ENCODE measurements at regions not wholly inside any gene's neighbourhood (a gene's known extent, or its start where the extent isn't known, plus 50 kb on each side); places are given as distances from the start of the nearest gene placed in this dataset.

GRCh38 chr13:65063753-65064152 lies 2166.4 kb downstream of the PCDH9 start:
- H3K4me1 ChIP-seq (ENCODE audit: insufficient read depth, low read length): no peaks in the 10 kb centered on the region
- ATAC-seq (no peak), FAIRE-seq (no peak), DNase-seq (ENCODE audit: low spot score) (no peak)
- ChIA-PET POLR2A (no interaction called here), CTCF (ENCODE audit: low intra/inter-chr PET ratio, low total read pairs) (no interaction called here)
- no peaks in the 10 kb centered on the region for H3K79me2 ChIP-seq (ENCODE audit: insufficient read depth, low read length)
- H4K20me1 ChIP-seq (ENCODE audit: insufficient read depth, low read length): no peaks in the 10 kb centered on the region
- WGBS (ENCODE audit: low lambda C conversion rate): no CpG with 5 or more reads among the region's 2 CpGs
- H2AFZ ChIP-seq (ENCODE audit: low read length): no peak overlapping the region
- intact Hi-C loops (cut with micrococcal nuclease; ENCODE audit: unreplicated experiment): no loop called here
- TF ChIP-seq ZNF569 (CRISPR knock-in tag; IDR thresholded peaks at IDR 0.05; ENCODE audit: borderline replicate concordance) (no peak), BRCA1 (CRISPR knock-in tag; IDR thresholded peaks at IDR 0.05) (no peak), CEBPG (CRISPR knock-in tag; IDR thresholded peaks at IDR 0.05) (no peak), ZNF414 (CRISPR knock-in tag; IDR thresholded peaks at IDR 0.05) (no peak), ZFP36 (IDR thresholded peaks at IDR 0.05; ENCODE audit: borderline replicate concordance, low read depth, low read length, partially characterized antibody) (no peak), CEBPB (IDR thresholded peaks at IDR 0.05; ENCODE audit: borderline replicate concordance, low read depth, low read length) (no peak), ZNF317 (CRISPR knock-in tag; IDR thresholded peaks at IDR 0.05) (no peak), ZFP82 (CRISPR knock-in tag; IDR thresholded peaks at IDR 0.05; ENCODE audit: borderline replicate concordance) (no peak), ZBTB26 (CRISPR knock-in tag; IDR thresholded peaks at IDR 0.05; ENCODE audit: borderline replicate concordance) (no peak), KDM4B (CRISPR knock-in tag; IDR thresholded peaks at IDR 0.05) (no peak), MYPOP (CRISPR knock-in tag; IDR thresholded peaks at IDR 0.05) (no peak), ZNF382 (CRISPR knock-in tag; IDR thresholded peaks at IDR 0.05; ENCODE audit: borderline replicate concordance) (no peak), ZNF770 (CRISPR knock-in tag; IDR thresholded peaks at IDR 0.05) (no peak), ZFP37 (CRISPR knock-in tag; IDR thresholded peaks at IDR 0.05; ENCODE audit: borderline replicate concordance) (no peak), ZNF160 (CRISPR knock-in tag; IDR thresholded peaks at IDR 0.05) (no peak), SETDB1 (CRISPR knock-in tag; IDR thresholded peaks at IDR 0.05; ENCODE audit: borderline replicate concordance) (no peak), ZNF17 (CRISPR knock-in tag; IDR thresholded peaks at IDR 0.05) (no peak), MYNN (CRISPR knock-in tag; IDR thresholded peaks at IDR 0.05; ENCODE audit: low read depth) (no peak), UBTF (CRISPR knock-in tag; IDR thresholded peaks at IDR 0.05) (no peak)
- no peaks in the 10 kb centered on the region for H3K36me3 ChIP-seq (replicated peaks in 1 of 2; ENCODE audit: control insufficient read depth in 1 of 2, insufficient read depth in 2 of 2, low read length in 2 of 2)
- H3K4me2 ChIP-seq (ENCODE audit: low read depth, low read length): no peak overlapping the region
- no TSS peak for BruUV-seq (replicated peaks)
- H3K27me3 ChIP-seq (ENCODE audit: control insufficient read depth in 1 of 2, insufficient read depth in 2 of 2, low read length in 2 of 2): no peaks in the 10 kb centered on the region
- H3K27ac ChIP-seq (ENCODE audit: extremely low read length, insufficient read depth, low read length): no peak overlapping the region
- no peak overlapping the region for H3K4me3 ChIP-seq (replicated peaks in 1 of 3; ENCODE audit: insufficient read depth in 1 of 3, low read depth in 2 of 3, low read length in 3 of 3)
- in situ Hi-C loops (cut with HindIII; ENCODE audit: extremely low pct_ligation_motif_present, low pct_unique_long_range_greater_than_20kb): no loop called here
- H3K9me3 ChIP-seq (ENCODE audit: low read length): no peaks in the 10 kb centered on the region
- no peak overlapping the region for H3K9ac ChIP-seq (ENCODE audit: insufficient read depth, low read depth, low read length)
